ENCODE measurements at regions not wholly inside any gene's neighbourhood (a gene's known extent, or its start where the extent isn't known, plus 50 kb on each side); places are given as distances from the start of the nearest gene placed in this dataset.

DNA sequence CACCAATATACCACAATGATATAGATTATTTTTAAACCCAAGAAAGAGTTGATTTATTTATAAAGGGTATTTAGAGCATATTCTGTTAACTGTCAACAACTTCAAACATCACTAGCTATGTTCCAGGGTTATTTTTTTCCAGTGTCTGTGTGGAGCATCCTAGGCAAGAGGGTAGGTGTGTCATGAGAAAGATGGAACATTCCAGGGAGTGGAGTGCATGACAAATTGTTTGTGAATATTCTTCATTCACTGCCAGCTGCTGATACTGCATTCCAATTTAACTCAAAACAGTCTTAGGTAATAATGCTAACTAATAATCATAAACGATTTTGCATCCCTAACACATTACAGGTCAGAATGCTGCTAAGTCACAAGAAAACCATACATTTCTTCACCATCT, 148.7 kb upstream of the RASGEF1B start:
- H3K9me3 ChIP-seq (ENCODE audit: control insufficient read depth, insufficient read depth, low read length) = no peaks in the 10 kb centered on the region
- no peak overlapping the region for H3K4me3 ChIP-seq (ENCODE audit: low read length)
- no peaks in the 10 kb centered on the region for H3K79me2 ChIP-seq (ENCODE audit: control insufficient read depth, low read length)
- H3K4me2 ChIP-seq (ENCODE audit: low read length) = no peak overlapping the region
- TF ChIP-seq EZH2phosphoT487 (IDR thresholded peaks at IDR 0.05; ENCODE audit: borderline replicate concordance, low read length) = no peak
- TF ChIP-seq, protein P1, sequence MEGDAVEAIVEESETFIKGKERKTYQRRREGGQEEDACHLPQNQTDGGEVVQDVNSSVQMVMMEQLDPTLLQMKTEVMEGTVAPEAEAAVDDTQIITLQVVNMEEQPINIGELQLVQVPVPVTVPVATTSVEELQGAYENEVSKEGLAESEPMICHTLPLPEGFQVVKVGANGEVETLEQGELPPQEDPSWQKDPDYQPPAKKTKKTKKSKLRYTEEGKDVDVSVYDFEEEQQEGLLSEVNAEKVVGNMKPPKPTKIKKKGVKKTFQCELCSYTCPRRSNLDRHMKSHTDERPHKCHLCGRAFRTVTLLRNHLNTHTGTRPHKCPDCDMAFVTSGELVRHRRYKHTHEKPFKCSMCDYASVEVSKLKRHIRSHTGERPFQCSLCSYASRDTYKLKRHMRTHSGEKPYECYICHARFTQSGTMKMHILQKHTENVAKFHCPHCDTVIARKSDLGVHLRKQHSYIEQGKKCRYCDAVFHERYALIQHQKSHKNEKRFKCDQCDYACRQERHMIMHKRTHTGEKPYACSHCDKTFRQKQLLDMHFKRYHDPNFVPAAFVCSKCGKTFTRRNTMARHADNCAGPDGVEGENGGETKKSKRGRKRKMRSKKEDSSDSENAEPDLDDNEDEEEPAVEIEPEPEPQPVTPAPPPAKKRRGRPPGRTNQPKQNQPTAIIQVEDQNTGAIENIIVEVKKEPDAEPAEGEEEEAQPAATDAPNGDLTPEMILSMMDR (IDR thresholded peaks at IDR 0.05; ENCODE audit: low read depth, low read length, poor library complexity, severe bottlenecking) = no peak
- no peak overlapping the region for H3K27ac ChIP-seq (ENCODE audit: low read depth, low read length)
- H3F3A ChIP-seq (ENCODE audit: control insufficient read depth, insufficient read depth) = no peaks in the 10 kb centered on the region
- H4K20me1 ChIP-seq (ENCODE audit: control insufficient read depth, insufficient read depth, low read depth, low read length) = no peaks in the 10 kb centered on the region
- no peaks in the 10 kb centered on the region for H3K27me3 ChIP-seq (ENCODE audit: control insufficient read depth, low read length)
- no peaks in the 10 kb centered on the region for H3K36me3 ChIP-seq (ENCODE audit: control insufficient read depth, low read length)
- H3K4me1 ChIP-seq (ENCODE audit: control insufficient read depth, low read length) = peaks cover 8% of the 10 kb centered on the region
- no peaks in the 10 kb centered on the region for H3K9me2 ChIP-seq (replicated peaks; ENCODE audit: control insufficient read depth, low read length)

DNA sequence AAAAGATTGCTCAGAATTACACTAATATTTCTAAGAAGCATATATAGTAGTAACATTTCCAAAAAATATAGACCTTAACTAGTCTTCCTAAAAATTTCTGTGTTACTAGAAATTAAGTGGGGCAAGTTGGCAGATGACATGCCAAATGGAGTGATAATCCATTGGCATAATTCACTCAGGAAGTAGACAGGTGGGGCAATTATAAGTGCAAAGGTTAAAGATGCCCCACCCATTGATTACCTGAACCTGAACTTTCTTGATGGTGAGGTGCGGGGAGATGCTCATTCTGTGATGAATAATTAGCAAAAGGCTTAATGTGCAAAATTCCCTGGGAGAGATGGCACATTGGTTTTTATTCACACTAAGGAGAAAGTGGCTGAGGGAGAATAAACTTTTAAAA, 145.8 kb upstream of the RASGEF1B start:
- Histone ChIP-seq H3K4me1 (ENCODE audit: control insufficient read depth, low read length) (peaks cover 9% of the 10 kb centered on the region), H3K4me2 (ENCODE audit: low read length) (no peak overlapping the region), H3K36me3 (ENCODE audit: control insufficient read depth, low read length) (no peaks in the 10 kb centered on the region), H3F3A (ENCODE audit: control insufficient read depth, insufficient read depth) (no peaks in the 10 kb centered on the region), H4K20me1 (ENCODE audit: control insufficient read depth, insufficient read depth, low read depth, low read length) (no peaks in the 10 kb centered on the region), H3K27ac (ENCODE audit: low read depth, low read length) (no peak overlapping the region), H3K9me3 (ENCODE audit: control insufficient read depth, insufficient read depth, low read length) (no peaks in the 10 kb centered on the region), H3K27me3 (ENCODE audit: control insufficient read depth, low read length) (no peaks in the 10 kb centered on the region), H3K4me3 (ENCODE audit: low read length) (no peak overlapping the region), H3K79me2 (ENCODE audit: control insufficient read depth, low read length) (no peaks in the 10 kb centered on the region), H3K9me2 (replicated peaks; ENCODE audit: control insufficient read depth, low read length) (no peaks in the 10 kb centered on the region)
- no peak for TF ChIP-seq EZH2phosphoT487 (IDR thresholded peaks at IDR 0.05; ENCODE audit: borderline replicate concordance, low read length)
- TF ChIP-seq, protein P1 (IDR thresholded peaks at IDR 0.05; ENCODE audit: low read depth, low read length, poor library complexity, severe bottlenecking) = no peak

DNA sequence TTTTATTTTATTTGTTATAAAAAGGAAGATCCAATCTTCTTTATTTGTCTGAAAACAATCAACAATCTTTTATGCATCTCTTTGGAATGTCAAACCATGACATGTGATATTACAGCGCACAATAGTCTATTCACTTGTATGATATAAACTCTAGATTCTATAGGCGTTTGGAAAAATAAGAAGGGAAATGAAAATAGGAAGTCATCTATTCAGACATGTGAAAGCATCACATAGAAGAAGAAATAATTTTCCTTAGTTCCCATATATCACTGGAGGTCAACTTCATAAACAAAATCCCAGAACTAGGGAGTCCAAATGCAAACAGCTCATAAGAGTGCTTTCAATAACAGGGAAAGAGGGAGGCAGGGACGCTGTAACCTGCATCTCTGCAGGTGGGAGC, 139.5 kb upstream of the RASGEF1B start:
- Histone ChIP-seq H3K79me2 (ENCODE audit: control insufficient read depth, low read length) (no peaks in the 10 kb centered on the region), H3K27ac (ENCODE audit: low read depth, low read length) (no peak overlapping the region), H3K4me3 (ENCODE audit: low read length) (no peak overlapping the region), H3K9me3 (ENCODE audit: control insufficient read depth, insufficient read depth, low read length) (peaks cover 5% of the 10 kb centered on the region), H3K4me1 (ENCODE audit: control insufficient read depth, low read length) (peaks cover 59% of the 10 kb centered on the region), H3K36me3 (ENCODE audit: control insufficient read depth, low read length) (peaks cover 12% of the 10 kb centered on the region), H3K27me3 (ENCODE audit: control insufficient read depth, low read length) (no peaks in the 10 kb centered on the region), H4K20me1 (ENCODE audit: control insufficient read depth, insufficient read depth, low read depth, low read length) (no peaks in the 10 kb centered on the region), H3K4me2 (ENCODE audit: low read length) (no peak overlapping the region), H3K9me2 (replicated peaks; ENCODE audit: control insufficient read depth, low read length) (no peaks in the 10 kb centered on the region), H3F3A (ENCODE audit: control insufficient read depth, insufficient read depth) (peaks cover 10% of the 10 kb centered on the region)
- TF ChIP-seq, protein P1 (IDR thresholded peaks at IDR 0.05; ENCODE audit: low read depth, low read length, poor library complexity, severe bottlenecking) = no peak
- no peak for TF ChIP-seq EZH2phosphoT487 (IDR thresholded peaks at IDR 0.05; ENCODE audit: borderline replicate concordance, low read length)

DNA sequence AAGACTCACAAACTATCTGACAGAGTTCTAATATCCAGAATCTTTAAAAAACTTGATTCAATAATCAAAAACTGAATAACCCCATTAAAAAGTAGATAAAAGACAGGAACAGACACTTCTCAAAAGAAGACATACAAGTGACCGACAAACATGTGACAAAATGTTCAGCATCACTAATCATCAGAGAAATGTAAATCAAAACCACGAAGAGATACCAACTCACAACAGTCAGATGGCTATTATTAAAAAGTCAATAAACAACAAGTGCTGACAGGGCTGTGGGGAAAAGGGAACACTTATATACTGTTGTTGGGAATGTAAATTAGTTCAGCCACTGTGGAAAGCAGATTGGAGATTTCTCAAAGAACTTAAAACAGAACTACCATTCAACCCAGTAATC, 138.1 kb upstream of the RASGEF1B start:
- no peaks in the 10 kb centered on the region for H3K27me3 ChIP-seq (ENCODE audit: control insufficient read depth, low read length)

More for the DNA sequence above, 138.1 kb upstream of the RASGEF1B start:
- TF ChIP-seq, protein P1 (IDR thresholded peaks at IDR 0.05; ENCODE audit: low read depth, low read length, poor library complexity, severe bottlenecking) = no peak
- no peak for TF ChIP-seq EZH2phosphoT487 (IDR thresholded peaks at IDR 0.05; ENCODE audit: borderline replicate concordance, low read length)
- peak overlapping the region; percentile 59 for H3K4me2 ChIP-seq (ENCODE audit: low read length)
- H3K27ac ChIP-seq (ENCODE audit: low read depth, low read length) = peak overlapping the region; percentile 73
- no peaks in the 10 kb centered on the region for H3K79me2 ChIP-seq (ENCODE audit: control insufficient read depth, low read length)
- H3K9me2 ChIP-seq (replicated peaks; ENCODE audit: control insufficient read depth, low read length) = no peaks in the 10 kb centered on the region
- H3K4me3 ChIP-seq (ENCODE audit: low read length) = peak overlapping the region; percentile 41
- peaks cover 5% of the 10 kb centered on the region for H3K9me3 ChIP-seq (ENCODE audit: control insufficient read depth, insufficient read depth, low read length)
- no peaks in the 10 kb centered on the region for H4K20me1 ChIP-seq (ENCODE audit: control insufficient read depth, insufficient read depth, low read depth, low read length)
- peaks cover 12% of the 10 kb centered on the region for H3K36me3 ChIP-seq (ENCODE audit: control insufficient read depth, low read length)
- H3F3A ChIP-seq (ENCODE audit: control insufficient read depth, insufficient read depth) = peaks cover 10% of the 10 kb centered on the region
- H3K4me1 ChIP-seq (ENCODE audit: control insufficient read depth, low read length) = peaks cover 73% of the 10 kb centered on the region

All from DOHH2 (cell line).